Activated CD8-positive, alpha-beta memory T cell treated with anti-CD3 and anti-CD28 coated beads, Interleukin-2, amount 50 U/mL, for 48 hours (primary cell): ENCODE measurements at regions not wholly inside any gene's neighbourhood (a gene's known extent, or its start where the extent isn't known, plus 50 kb on each side); places are given as distances from the start of the nearest gene placed in this dataset.
"Not testable (repeated sequence)": the region's sequence is repeated elsewhere in the genome, so short reads cannot be mapped to it uniquely, and the experiment has no call there.

Experiments
- DNase-seq: peaks from one replicate; pipeline ENCODE4 v3.0.0-alpha.2; 2020

DNA sequence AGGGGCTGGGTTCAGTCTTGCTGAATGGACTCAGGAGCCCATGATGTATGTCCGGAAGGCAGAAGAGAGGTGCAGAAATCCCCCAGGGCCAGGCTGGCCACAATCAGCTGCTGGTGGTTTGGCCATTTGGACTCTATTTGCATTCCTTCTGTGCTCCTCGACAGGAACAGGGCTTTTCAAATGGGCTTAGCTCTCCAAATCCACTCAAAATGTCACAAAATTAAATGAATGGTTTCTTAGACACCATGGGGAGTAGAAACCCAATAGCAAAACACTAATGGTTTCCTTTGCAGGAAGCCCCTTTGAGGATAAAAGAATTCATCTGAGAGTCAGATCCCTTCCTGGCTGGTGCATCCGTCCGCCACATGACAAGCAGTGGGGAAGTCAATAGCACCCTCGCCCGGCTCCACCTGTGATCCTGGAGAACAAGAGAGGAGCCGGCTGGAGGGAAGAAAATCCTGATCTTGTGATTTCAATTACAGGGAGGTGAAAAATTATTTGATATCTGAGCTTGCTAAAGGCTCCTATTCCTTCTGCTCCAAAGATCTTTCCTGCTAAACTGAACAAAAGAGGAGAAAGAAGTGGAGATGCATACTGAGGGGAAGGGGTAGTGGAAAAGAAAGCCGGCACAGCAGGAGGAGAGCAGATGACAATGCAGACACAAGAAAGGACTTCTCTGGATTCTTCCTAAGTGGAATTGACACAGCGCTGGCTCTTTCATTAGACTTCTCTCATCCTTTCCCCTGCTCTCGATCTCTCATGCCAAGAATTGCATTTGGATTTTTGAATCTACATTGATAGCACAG is 190.7 kb downstream of the C7orf25 start:
- DNase-seq, result no peak

DNA sequence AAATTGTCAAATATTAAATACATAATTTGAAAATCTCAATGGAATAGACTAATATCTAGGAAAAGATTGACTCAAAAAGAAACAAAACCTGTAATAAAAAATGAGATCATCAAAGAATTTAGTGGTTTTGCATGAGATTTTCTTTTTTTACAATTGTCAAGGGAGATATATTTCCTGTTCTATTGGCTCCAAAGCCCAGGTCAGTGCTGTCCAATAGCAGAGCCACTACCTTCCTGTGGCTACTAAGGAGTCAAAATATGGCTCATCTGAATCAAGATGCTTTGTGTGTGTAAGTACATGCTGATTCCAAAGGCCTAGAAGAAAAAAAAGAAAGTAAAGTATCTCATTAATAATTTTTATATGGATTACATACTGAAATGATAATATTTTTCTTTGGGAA is 191.9 kb downstream of the C7orf25 start:
- DNase-seq, result no peak

DNA sequence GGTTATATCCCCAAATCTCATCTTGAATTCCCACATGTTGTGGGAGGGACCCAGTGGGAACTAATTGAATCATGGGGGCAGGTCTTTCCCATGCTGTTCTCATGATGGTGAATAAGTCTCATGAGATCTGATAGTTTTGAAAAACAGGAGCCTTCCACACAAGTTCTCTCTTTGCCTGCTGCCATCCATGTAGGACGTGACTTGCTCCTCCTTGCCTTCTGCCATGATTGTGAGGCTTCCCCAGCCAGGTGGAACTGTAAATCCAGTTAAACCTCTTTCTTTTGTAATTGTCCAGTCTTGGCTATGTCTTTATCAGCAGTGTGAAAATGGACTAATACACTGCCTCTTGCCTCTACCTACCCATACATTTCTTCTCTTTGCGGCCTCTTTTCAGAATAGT is 193.4 kb downstream of the C7orf25 start:
- not testable (repeated sequence) for DNase-seq

DNA sequence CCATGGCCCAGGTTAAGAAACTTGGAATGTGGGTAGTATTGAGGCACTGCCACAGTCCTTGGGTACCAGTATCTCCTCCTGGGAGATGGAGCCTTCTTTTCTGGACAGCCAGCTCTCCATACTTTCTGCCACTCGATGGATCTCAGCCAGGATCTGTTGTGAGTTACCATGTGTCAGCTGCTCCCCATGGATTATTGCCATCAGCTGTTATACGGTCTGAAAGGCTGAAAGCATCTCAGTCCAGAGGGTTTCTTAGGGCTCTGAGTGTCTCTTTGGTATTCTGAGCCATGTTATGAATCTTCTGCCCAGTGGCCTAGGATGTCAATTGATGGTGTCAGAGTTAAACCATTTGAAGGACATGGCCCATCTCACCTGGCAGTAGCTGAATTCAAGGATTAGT is 197.5 kb downstream of the C7orf25 start:
- no peak for DNase-seq

DNA sequence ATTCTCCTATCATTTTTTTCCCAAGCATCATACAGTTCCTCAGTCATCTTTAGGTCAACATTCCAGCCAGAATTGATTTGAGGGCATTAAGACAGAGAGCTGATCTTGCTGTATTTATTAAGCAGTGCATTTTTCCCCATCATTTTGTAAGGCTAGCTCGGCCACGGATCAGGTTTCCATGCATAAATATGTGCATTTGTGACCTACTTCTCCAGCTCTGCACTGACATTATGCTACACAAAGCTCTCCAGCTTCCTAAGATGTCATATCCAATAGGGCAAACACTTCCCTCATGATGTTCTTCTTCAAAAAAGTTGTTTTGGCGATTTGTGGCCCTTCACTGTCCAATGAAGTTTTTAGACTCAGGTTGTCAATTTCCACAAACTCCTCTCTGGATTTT is 202.6 kb downstream of the C7orf25 start:
- no peak for DNase-seq

DNA sequence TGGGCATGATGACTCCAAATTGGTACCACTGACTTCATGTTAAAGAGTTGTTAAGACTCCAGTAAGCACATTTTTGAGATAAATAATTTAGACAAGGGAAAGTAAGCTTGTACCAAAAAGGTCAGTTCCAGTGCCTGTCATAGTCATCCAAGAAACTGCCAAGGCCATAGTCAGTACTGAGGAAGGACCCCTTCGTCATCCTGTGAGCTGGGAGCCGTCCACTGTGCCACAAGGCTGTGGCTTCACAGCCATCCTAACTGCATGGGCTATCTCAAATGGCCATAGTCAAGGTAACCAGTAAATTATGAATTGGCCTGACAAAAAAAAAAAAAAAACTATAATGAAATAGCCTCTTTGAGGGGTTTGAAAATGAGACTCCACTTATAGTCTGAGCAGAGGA is 207.2 kb downstream of the C7orf25 start:
- DNase-seq, result no peak

DNA sequence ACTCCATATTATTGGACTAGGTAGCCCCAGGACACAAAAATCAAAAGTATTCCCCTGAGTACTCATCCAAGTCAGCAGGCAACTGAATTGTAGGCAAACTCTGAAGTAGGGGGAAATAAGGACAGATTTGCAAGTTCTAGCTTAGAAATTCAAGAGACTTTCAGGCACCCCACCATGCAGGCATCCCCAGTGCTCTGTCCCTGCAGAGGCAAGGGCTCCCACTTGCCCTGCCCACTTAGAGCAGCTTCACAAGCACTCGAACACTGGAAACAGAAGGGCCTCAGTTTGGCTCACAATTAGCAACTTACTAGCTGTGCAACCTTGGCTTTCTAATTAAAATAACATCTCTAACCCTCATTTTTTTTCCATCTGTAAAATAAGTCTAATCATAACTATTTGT is 209.2 kb downstream of the C7orf25 start:
- no peak for DNase-seq

DNA sequence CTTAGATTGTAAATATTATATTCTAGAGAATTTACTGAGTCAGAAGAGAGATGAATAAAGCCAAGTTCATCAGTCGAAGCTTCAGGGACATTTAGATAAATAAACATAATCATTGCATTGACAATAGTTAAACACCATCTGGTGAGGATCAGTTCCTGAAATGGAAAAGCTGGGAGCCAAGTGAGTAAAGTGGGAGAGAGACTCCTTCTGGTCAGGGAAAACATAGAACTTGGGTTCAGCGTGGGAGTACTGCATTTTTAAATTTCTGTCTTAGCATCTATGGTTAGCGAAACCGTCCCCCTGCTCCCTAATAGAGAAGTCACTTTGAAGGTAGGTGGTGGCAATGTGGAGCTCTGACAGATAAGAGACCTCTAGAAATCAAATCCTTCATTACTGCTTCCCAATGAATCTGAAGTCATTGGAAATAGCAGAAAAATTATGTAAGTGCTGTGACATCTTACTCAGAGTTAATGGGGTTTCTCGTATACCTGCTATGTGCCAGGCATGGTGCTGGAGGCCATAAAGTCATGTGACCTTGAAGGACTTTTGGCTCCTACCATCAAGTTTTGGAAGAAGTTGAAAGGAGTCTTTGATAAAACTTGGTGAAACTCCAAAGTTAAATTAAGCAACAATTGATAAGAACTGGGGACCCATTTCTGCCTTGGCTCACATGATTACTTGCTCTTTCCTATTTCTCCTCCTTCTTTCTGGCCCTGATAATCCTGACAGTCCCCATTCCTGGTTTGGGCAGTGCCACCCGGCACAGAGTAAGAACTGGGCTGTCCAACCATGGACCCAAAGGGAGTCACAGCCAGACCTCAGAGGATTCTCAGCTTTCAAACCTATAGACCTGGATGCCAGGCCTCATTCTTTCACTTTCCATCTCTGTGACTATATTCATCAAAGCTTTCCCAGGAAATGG is 211.2 kb downstream of the C7orf25 start:
- DNase-seq, result no peak

DNA sequence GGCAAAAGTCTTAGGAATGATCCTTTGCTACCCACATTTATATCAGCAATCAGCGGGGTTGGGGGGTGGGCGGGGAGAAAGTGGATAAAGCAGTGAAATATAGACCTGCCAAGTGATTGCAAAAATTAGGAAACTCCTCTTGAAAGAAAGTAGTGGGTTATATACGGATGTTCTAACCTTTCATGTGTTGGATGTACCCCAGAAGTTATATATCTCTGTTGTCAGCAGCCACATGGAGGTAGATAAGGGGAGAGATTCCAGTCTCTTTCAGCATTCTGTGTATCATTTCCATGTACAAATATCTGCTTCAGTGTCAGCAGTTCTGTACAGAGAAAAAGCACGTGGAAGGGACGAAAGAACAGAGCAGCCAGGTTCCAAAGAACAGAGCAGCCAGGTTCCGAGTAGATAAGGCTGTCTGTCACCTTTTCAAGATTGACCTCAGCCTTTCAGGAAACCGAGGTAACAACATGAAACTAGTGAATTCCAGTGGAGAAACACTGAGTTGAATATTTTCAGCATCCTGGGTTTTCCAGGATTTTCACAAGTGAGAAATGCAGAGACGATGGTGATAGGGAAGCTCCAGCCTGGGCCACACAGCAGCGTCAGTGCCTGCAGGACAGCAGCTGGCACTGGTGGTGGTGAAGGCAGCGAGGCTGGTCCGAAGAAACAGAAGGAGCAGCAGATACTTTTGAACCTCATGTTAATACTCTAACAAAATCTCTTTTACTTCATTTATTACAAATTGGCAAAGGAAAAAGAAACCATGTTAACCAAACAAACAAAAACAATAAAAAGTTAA is 212.3 kb downstream of the C7orf25 start:
- no peak for DNase-seq

DNA sequence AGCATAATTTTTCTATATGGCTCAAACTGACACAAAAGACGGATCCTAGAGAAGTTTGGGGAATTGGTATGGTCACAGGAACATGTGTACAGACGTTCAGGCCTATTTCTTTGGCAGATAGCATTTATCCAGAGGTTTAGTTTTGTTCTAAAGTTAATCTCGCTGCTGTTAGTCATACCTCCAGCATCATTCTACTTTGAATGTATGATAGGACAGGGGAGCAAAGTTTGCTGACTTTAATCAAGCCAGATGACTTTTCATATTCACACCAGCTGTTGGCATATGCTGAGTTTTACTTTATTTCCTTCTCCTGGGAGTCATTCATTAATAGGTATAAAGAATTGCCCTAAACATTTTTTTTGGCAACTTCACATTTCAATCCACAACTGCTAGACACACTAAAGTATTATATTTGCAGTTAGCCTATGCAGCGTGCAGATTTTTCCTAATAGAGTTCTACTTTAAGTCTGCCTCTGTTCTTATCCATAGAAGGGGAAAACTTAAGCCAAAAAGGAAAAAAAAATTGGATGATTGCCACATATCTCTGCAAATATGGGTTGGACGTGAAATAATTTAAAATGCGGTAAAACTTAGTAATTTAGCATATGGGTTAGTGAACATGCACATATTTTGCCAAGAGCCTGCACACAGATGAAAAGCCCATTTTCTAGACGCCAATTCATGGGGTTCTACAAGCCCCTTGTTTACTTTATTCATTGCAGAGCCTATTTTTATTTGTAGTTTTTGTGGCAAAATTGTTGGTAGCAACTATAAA is 213.1 kb downstream of the C7orf25 start:
- no peak for DNase-seq

DNA sequence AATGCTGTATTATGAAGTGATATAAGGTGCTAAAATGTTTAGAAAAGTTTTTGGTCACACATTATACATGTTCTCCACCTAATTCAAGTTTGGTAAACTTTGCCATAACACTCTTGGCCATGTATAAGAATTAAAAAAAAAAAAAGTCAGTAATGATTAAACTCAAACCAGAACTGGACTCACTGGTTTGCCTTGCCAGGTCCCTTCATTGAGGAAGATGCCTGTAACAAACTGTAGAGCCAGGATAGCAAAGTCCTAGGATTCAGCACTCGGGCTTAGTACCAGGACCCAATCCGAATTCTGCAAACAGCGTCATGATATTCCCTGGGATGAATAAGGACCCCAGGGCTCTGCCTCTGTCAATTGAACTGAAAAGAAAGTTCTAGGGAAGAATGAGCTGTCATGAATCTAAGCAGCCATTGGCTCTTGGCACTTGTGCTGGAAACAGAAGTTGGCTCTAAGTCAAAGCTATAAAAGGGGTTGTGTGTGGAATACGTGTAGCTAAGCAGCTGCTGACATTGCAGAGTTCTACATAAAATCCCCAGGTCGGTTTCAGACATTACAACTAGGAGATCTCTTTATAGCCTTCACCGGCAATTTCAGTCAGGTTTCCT is 216.9 kb downstream of the C7orf25 start:
- no peak for DNase-seq

DNA sequence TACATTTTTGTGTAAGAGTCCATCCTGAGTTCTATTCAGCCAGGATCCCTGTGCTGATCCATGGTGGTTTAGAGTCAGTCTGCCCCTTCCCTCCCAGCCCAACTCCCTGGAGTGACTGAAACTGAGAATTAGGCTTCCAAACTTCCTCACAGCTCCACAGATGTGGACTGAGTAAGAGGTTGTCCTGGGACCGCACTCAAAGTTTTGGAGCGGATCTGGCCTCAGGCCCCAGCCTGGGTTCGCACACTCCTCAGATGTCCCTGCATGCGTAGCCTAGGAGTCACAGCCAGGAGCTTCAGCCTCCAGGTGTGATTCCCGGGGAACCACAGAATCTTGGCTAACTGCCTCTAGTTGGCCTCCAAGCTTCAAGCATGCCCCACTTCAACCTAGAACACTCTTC is 218.1 kb downstream of the C7orf25 start:
- DNase-seq, result no peak

DNA sequence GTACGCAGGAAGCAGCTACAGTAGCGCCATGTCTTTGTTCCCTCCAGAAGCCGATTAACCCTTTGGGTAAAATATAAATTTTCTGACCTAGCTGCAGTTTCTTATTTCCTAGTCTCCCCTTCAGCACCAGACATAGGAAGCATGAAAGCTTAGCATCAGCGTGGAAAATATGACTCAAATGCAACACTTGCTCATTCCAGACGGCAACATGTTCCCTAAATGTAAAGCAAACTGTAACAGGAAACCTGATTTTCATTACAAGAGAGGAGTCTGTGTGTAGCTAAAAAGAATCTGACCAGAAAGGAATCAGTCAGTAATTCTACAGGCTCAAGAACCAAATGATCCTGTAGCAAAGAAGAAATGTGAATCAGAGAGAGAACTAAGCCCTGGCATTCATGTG is 219.2 kb downstream of the C7orf25 start:
- no peak for DNase-seq

DNA sequence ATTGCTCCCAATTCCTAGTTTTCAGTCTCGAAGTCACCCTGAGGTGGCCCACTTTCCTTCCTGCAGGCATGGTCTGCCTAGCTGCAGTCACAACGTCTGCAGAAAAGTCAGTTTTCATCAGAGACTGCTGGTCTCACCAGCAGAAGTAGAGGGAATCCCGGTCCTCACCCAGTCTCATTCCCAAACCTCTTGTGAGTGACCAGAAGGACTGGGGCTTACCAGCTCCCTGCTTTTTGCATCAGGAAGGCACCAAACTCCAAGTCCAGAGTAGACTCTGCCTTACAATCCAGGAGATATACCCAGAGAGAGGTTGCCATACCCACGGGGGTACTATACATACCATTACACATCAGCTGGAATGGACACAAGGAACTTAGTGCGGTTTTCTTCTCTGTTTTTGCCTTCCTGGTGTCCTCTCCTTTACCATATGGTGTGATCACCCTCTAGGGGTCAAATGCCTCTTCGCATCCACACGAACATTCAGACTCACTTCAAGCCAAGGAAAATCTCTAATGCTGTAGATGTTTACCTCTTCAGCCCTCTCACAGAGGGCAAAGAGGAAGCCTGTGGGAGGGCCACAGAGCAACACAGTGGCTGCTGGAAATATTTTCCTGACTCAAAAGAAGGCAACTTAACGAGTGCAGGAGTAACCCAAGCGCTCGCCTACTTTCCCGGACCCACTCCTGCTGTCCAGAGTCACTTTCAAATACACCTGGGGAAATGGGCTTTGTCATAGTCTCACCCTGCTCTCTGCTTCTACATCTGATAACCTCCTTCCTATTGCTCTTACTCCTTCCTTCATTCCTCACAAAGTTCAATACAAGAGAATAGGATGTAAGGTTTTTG is 220.9 kb downstream of the C7orf25 start:
- DNase-seq, result no peak

DNA sequence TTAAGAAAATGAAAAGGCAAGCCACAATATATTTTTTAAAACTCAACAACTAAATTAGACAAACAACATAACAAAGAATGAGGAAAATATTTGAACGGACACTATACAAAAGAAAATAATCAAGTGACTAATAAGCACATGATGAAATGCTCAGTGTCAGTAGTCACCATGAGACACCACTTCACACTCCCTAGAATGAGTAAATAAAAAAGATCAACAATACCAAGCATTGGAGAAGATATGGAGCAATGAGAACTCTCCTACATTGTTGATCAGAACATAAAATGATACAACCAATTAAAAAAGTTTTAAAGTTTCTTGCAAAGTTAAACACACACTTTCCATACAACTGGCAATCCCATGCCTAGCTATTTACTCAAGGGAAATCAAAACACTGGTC is 222.2 kb downstream of the C7orf25 start:
- no peak for DNase-seq

DNA sequence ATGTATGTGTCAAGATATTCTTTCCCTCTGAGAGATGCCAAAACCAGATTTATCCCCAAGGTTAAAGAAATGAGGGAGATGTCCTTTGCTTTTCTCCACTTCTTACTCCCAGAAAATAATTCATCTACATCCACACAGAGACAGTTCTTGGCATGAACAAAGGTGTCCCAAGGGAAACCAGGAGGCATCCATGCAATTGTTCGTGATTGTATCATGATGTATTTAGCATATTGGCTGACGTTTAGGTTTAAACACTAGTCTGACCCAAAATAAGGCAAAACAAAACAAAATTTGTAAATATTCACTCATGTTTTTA is 223.9 kb downstream of the C7orf25 start:
- no peak for DNase-seq

DNA sequence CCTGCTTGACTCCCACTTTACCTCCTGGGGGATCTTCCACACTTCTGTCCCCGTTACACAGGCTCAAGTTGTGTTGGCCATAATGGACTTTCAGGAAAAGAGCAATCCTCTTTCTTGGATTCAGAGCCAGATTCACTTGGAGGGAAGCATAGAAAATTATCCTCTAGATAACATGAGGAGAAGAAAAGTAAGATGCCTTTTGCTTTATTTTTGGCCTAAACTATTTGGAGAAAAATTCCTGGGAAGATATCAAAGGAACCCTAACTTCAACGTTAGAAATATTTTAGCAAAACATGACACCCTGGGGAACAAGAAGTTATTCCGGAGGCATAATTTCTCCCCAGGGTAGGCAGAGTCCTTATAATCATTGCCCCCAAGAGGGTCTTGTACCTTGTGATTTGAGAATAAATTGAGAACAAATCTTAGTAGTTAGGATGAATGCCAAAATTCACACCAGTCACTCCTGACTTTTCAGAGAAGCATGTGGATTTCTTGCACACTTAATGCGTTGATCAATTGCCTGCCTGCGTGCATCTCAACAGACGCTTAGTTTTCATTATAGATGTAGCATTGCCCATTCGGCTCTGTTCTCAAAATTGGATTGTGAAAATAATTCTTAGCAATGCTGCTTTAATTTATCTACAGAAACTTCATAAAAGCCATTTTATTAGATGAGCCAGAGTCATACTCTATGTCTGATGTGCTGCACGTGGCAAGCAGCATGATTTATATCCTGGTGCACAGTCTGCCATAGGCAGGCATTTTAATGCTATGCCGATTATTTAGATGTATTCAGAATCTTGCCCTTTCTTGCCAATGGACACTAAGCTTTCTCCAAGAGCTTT is 224.4 kb downstream of the C7orf25 start:
- no peak for DNase-seq

DNA sequence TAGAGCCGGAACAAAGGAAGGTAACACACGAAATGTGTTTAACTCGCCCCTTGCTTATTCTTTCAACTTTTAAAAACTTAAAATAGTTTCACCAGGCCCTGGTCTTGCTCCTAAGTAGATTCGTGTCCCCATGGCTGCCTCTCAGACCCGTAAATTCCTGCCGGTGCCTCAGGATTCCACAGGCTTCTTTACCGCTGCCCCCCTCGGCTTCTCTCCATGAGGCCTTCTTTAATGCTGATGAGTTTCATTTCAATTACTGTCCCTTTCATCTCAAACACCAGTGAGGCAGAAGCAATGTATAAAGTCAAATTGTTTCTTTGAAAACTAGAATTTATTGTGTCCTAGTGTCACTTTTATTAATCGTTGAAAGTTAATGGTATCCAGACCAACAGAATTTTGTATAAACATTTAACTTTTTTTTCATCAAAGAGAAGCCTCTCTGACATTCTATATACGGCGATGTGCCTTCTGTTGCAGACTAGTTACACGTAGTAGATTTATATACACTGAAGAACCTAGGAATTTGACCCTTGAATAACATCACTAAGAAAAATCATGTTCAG is 225.2 kb downstream of the C7orf25 start:
- DNase-seq, result no peak

DNA sequence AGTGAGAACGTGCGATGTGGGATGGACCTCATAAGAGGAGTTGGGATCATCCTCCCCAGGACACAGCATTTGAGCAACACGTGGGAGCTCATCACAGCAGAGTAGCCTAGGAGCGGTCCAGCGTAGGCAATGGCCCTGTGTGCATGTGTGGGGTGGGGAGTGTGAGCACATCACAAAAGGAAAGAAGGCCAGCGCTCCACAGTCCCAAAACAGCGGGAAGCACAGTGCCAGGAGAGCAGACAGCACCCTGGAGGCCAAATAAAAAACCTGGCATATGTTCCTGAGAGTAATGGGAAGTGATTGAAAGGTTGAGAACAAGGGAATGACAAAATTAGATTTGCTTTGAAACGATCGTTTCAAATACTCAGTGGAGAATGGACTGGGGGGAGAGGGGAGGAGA is 226.0 kb downstream of the C7orf25 start:
- DNase-seq, result no peak
